Right ventricle myocardium superior (tissue), 1 donor: ENCODE measurements at regions not wholly inside any gene's neighbourhood (a gene's known extent, or its start where the extent isn't known, plus 50 kb on each side); places are given as distances from the start of the nearest gene placed in this dataset.

Experiments
- ATAC-seq: fragments of 200-7000 bp; cut with Tn5 transposase; one replicate; pipeline ENCODE4 v1.9.1; 2020; ENCODE audit warnings: mild to moderate bottlenecking; ENCODE audit not compliant: poor library complexity
- DNase-seq: peaks from one replicate; pipeline ENCODE4 v3.0.0-alpha.2; 2020
- intact Hi-C: fragments of 100-400 bp; cut with DNase I; formaldehyde crosslinking; loops from one replicate; pipeline ENCODE4 v1.11.2; 2022
- donor health status: DM: no; HTN: yes; CAD: no; lungs with severe emphysema.

DNA sequence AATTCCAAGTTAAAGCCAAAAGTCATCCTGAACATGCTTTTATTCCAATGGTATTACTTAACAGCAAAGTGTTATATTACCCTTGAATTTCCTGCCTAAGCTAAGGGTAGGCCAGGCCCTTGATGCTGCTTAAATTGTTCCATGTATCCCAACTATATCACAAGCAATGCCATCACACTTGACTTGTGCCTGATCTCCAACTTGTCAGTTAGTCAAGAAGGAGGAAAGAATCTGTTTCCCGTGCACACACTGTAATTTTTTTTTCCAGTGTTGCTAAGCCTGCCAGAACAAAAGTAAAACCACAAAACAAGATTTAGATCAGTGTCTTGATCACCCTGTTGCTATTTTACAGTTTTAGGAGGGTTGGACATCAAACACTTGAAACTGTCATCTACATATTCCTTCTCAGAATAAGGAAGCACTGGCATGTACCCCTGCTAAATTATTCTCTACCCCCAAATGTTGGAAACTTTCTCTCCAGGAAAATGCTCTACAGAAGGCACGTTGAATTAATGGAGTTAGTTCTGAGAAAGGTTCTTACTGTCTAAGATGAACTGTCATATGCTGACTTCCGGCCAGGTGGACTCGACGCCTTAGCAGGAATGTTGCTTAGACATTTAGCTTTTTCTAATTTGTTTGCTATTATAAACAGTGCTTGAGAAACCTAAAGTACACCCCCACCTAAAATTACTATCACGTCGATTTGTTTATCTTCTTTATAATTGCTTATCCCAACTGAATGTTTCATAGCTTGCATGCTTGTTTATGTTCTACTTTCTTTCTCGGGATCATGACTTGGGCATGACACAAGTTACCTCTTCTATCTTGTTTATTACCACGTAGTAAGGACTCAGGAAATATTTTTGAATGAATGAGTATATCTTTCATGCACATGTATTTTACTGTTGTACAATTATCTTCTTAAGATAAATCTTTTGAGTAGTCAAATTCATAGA lies 105.5 kb upstream of the ZNF438 start:
- no peak for DNase-seq
- no peak for ATAC-seq
- intact Hi-C loops = no loop called here

DNA sequence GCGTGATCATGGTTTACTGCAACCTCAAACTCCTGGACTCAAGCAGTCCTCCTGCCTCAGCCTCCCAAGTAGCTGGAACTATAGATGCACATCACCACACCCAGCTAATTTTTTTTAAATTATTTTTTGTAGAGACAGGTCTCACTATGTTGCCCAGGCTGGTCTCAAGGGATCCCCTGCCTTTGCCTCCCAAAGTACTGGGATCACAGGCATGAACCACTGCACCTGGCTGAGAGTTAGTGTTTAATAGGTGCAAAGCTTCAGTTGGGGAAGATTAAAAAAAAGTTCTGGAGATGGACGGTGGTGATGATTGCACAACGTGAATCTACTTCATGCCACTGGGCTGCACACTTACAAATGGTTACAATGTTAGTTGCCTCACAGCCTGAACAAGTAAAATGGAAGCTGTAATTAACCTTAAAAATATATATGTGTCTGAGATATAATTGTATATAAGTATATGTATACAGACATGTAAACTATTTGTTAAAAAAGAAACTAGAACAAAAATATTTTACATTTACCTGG lies 106.4 kb upstream of the ZNF438 start:
- intact Hi-C loops = no loop called here
- DNase-seq = no peak
- no peak for ATAC-seq

- DNase-seq = no peak
- ATAC-seq = no peak
- intact Hi-C loops = no loop called here
Measured at GRCh38 chr10:31139497-31139896, 107.8 kb upstream of the ZNF438 start.

DNA sequence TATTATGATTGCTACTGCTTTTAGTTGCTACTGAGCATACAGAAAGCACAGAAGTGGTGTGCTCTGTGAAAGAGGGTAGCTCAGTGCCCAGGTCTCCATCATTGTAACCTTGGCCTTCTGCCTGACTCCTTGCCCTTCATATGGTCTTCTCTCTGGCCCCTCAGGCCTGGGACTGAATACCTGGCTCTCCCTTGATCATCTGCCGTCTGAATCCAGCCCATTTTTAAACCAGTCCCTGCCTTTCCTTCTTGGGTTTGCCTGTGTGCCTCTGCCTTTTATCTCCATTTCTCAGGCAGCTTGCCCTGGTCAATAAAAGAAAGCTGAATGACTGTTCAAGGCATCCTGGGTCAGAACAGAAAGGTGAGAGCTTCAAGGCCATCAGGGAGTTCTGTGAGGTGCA lies 109.1 kb upstream of the ZNF438 start:
- intact Hi-C loops = no loop called here

GRCh38 chr10:31142026-31142425 lies 110.4 kb upstream of the ZNF438 start:
- DNase-seq (no peak), ATAC-seq (no peak)
- intact Hi-C loops = no loop called here

More for the DNA sequence above, 109.1 kb upstream of the ZNF438 start:
- no peak for ATAC-seq
- no peak for DNase-seq

- intact Hi-C loops = no loop called here
- DNase-seq (no peak), ATAC-seq (no peak)
Measured at GRCh38 chr10:31143331-31143935, 111.8 kb upstream of the ZNF438 start.

DNA sequence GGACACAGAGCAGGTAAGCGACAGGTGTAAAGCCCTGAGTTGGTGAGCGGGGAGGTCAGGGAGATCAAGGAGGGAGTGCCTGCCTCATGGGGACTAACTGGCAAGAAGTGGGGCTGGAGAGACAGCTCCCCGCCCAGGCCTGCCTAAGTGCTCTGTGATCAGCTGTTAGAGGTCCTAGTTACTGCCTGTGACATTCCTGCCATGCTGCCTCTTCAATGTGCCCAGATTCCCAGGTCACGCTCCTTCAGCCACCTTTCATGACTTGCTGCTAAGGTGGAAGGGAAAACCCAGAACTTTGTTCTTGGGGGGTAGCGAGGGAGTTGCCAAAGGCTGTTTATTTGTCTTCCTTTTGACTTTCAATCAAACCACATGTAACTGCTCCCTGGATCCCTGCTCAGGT lies 114.3 kb upstream of the ZNF438 start:
- DNase-seq (no peak), ATAC-seq (no peak)
- intact Hi-C loops = no loop called here

- peak; percentile 63 for DNase-seq
- intact Hi-C loops = no loop called here
- ATAC-seq = peak; percentile 71
Measured at GRCh38 chr10:31146491-31147209, 115.0 kb upstream of the ZNF438 start.

DNA sequence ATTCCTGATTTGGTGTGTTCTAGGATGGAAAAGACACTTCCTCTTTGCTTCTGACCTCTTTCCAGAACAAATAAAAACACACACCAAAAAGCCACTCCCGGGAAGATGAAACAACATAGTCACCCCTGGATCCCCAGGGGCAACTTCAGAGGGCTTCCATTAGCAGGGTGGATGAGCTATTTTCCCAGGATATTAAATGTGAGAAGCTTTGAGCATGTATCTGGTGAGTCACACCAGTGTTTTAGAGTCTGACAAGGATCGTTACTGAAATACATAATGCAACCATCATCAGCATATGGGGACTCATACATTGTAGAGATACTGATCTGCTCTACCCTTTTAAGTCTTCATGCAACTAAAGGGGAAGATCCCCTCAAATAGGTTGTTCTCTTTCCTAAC lies 115.5 kb upstream of the ZNF438 start:
- ATAC-seq = peak; percentile 47
- intact Hi-C loops = no loop called here
- DNase-seq = no peak

GRCh38 chr10:31148951-31149350 lies 117.3 kb upstream of the ZNF438 start:
- intact Hi-C loops = no loop called here

GRCh38 chr10:31149835-31150512 lies 118.3 kb upstream of the ZNF438 start:
- intact Hi-C loops = no loop called here
- DNase-seq (no peak), ATAC-seq (no peak)

More at GRCh38 chr10:31148951-31149350, 117.3 kb upstream of the ZNF438 start:
- no peak for DNase-seq
- ATAC-seq = no peak

GRCh38 chr10:31151301-31151700 lies 119.6 kb upstream of the ZNF438 start:
- intact Hi-C loops = no loop called here
- ATAC-seq (no peak), DNase-seq (no peak)

GRCh38 chr10:31152421-31153135 lies 120.9 kb upstream of the ZNF438 start:
- DNase-seq (no peak), ATAC-seq (peak; percentile 70)
- intact Hi-C loops = no loop called here

DNA sequence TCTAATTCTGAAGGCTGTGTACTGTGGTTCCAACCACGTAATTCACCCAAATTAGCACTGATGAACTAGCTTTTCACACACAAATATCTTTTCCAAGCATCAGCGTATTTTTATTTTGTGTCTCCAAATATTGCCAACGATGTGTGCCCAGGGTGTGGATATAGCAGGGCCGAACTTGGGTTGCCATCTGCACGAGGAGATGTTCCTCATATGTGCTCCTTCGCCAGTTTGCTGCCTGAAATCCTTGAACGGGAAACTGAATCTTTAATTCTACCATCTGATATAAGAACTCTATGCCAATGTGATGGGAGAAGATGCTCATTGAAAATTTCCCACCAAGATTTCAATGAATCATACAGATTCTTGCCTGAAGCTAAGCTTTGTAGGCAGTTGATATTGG lies 121.5 kb upstream of the ZNF438 start:
- DNase-seq (no peak), ATAC-seq (no peak)
- intact Hi-C loops = no loop called here

DNA sequence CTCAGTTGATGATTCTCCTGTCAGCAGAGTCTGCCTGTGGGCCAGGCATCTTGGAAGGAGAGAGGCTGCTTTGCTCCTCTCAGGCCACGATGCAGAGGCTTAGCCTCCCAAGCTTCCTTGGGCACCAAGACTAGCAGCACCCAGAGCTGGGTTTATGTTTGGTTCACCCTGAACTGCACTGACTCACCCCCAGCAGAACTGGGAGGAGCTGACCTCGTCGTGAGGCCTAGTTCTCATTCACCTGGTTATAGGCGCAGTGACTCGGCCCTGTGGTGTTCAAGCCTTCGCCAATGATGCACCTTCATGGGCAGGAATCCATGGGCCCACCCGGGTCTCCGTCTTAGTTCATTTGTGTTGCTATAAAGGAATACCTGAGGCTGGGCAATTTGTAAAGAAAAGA lies 122.0 kb upstream of the ZNF438 start:
- ATAC-seq (no peak), DNase-seq (no peak)
- intact Hi-C loops = no loop called here

GRCh38 chr10:31154996-31155395 lies 123.3 kb upstream of the ZNF438 start:
- intact Hi-C loops = no loop called here

GRCh38 chr10:31157123-31158010 lies 125.7 kb upstream of the ZNF438 start:
- ATAC-seq = peak; percentile 96
- DNase-seq = peak; percentile 80
- intact Hi-C loops = no loop called here

More at GRCh38 chr10:31154996-31155395, 123.3 kb upstream of the ZNF438 start:
- DNase-seq = no peak
- no peak for ATAC-seq
